B cell (primary cell): ENCODE measurements at regions not wholly inside any gene's neighbourhood (a gene's known extent, or its start where the extent isn't known, plus 50 kb on each side); places are given as distances from the start of the nearest gene placed in this dataset.

Experiments used
- ATAC-seq: fragments of 200-7000 bp; cut with Tn5 transposase; one replicate; pipeline ENCODE4 v1.10.0; 2021; ENCODE audit warnings: low read depth, mild to moderate bottlenecking, moderate number of reproducible peaks, moderate library complexity
- CTCF ChIA-PET: fragments of 350-600 bp; sonication (Branson Sonifier 250); formaldehyde crosslinking; loops from one replicate; lab custom pipeline; 2021; ENCODE audit warnings: antibody characterized with exemption, inconsistent platforms; lab: Charles Lee
- POLR2A ChIA-PET: fragments of 350-600 bp; sonication (Branson Sonifier 250); formaldehyde crosslinking; loops from one replicate; lab custom pipeline; 2021; ENCODE audit warnings: antibody characterized with exemption; lab: Charles Lee
- DNase-seq: peaks from one replicate; pipeline ENCODE4 v3.0.0; 2013
- H2AFZ ChIP-seq: 2 replicates; pipeline ENCODE4 v1.6.1; 2012; ENCODE audit warnings: mild to moderate bottlenecking, low read depth, low read length; ENCODE audit not compliant: insufficient read depth, poor library complexity, severe bottlenecking
- H3K27ac ChIP-seq, 2 donors: 1 replicate in 1 of 2; 2 replicates in 1 of 2; pipeline ENCODE4 v1.5.1; 2012 to 2013; ENCODE audit warnings: low read length in 2 of 2, mild to moderate bottlenecking in 2 of 2, moderate library complexity in 1 of 2
- H3K27me3 ChIP-seq, 4 experiments: fragments of 200-600 bp in 1 of 4; sonication (generic) in 1 of 4; replicated peaks in 1 of 4; 1 replicate in 2 of 4; 2 replicates in 2 of 4; pipeline versions ENCODE4 v1.6.1 to v1.7.0; 2013 to 2016; ENCODE audit warnings: low read length in 3 of 4, mild to moderate bottlenecking in 2 of 4, mixed read lengths in 1 of 4, moderate library complexity in 1 of 4; ENCODE audit not compliant: insufficient read depth in 4 of 4, control insufficient read depth in 3 of 4; ENCODE audit errors: control extremely low read depth in 1 of 4
- H3K36me3 ChIP-seq, 2 experiments: replicated peaks in 1 of 2; 1 replicate in 1 of 2; 2 replicates in 1 of 2; pipeline versions ENCODE4 v1.6.1 to v1.7.1; 2013; ENCODE audit warnings: low read length in 1 of 2; ENCODE audit not compliant: insufficient read depth in 2 of 2, control insufficient read depth in 1 of 2; ENCODE audit errors: control extremely low read depth in 1 of 2, extremely low read depth in 1 of 2
- H3K4me1 ChIP-seq, 2 donors: fragments of 200-600 bp in 1 of 2; sonication (generic) in 1 of 2; 1 replicate in 1 of 2; 2 replicates in 1 of 2; pipeline versions ENCODE4 v1.5.1 to v1.6.1; 2013 to 2017; ENCODE audit warnings: low read length in 2 of 2; ENCODE audit not compliant: control insufficient read depth in 2 of 2, insufficient read depth in 2 of 2
- H3K4me2 ChIP-seq: replicated peaks from 2 replicates; pipeline ENCODE3; 2012; ENCODE audit warnings: mild to moderate bottlenecking, low read depth, low read length; ENCODE audit not compliant: poor library complexity, severe bottlenecking
- H3K4me3 ChIP-seq, 5 experiments: fragments of 200-600 bp in 1 of 5; sonication (generic) in 1 of 5; 1 replicate in 3 of 5; 2 replicates in 2 of 5; pipeline versions ENCODE4 v1.5.1 to v1.7.0; 2011 to 2016; ENCODE audit warnings: low read length in 4 of 5, mild to moderate bottlenecking in 4 of 5, low read depth in 2 of 5, control low read depth in 1 of 5, moderate library complexity in 1 of 5; ENCODE audit not compliant: insufficient read depth in 1 of 5; ENCODE audit errors: control extremely low read depth in 1 of 5, extremely low read depth in 1 of 5
- H3K79me2 ChIP-seq: fragments of 200-600 bp; sonication (generic); one replicate; pipeline ENCODE4 v1.6.0; 2016; ENCODE audit warnings: low read length; ENCODE audit not compliant: control insufficient read depth, insufficient read depth
- H3K9ac ChIP-seq: fragments of 200-600 bp; sonication (generic); 2 replicates; pipeline ENCODE4 v1.6.1; 2017; ENCODE audit warnings: mild to moderate bottlenecking, low read length, moderate library complexity
- H3K9me3 ChIP-seq, 3 donors: one replicate each; pipeline versions ENCODE4 v1.6.1 to v1.7.1; 2013; ENCODE audit warnings: low read length in 2 of 3; ENCODE audit not compliant: control insufficient read depth in 2 of 3, insufficient read depth in 1 of 3; ENCODE audit errors: control extremely low read depth in 1 of 3
- H4K20me1 ChIP-seq: 2 replicates; pipeline ENCODE4 v1.6.0; 2012; ENCODE audit warnings: mild to moderate bottlenecking, low read length; ENCODE audit not compliant: insufficient read depth, control insufficient read depth, poor library complexity, severe bottlenecking
- H3K27ac Mint-ChIP-seq: one replicate; pipeline ENCODE4 v1.8.0; 2021; ENCODE audit warnings: mixed read lengths
- H3K27me3 Mint-ChIP-seq: one replicate; pipeline ENCODE4 v1.8.0; 2021; ENCODE audit warnings: mixed read lengths
- H3K4me1 Mint-ChIP-seq: one replicate; pipeline ENCODE4 v1.8.0; 2021; ENCODE audit warnings: mixed read lengths
- H3K4me3 Mint-ChIP-seq: one replicate; pipeline ENCODE4 v1.8.0; 2021; ENCODE audit warnings: mixed read lengths
- H3K9me3 Mint-ChIP-seq: one replicate; pipeline ENCODE4 v1.8.0; 2022; ENCODE audit warnings: mixed read lengths; ENCODE audit not compliant: insufficient read depth
- CTCF ChIP-seq: fragments of 200-600 bp; IDR thresholded peaks from one replicate; pipeline ENCODE4 v1.8.0; 2022; ENCODE audit warnings: antibody characterized with exemption, mild to moderate bottlenecking
- EZH2 ChIP-seq: IDR thresholded peaks from 2 replicates; pipeline ENCODE4 v1.6.1; 2012; ENCODE audit warnings: borderline replicate concordance, low read depth, mild to moderate bottlenecking, moderate library complexity, low read length; ENCODE audit not compliant: insufficient read depth, poor library complexity, severe bottlenecking
- WGBS: methylation state at CpG from one replicate; pipeline ENCODE4 v1.1.5; 2013; ENCODE audit warnings: missing lambda C conversion rate; ENCODE audit not compliant: insufficient coverage; 5-methylcytosine and 5-hydroxymethylcytosine counted together
- intact Hi-C: fragments of 100-400 bp; cut with micrococcal nuclease; formaldehyde crosslinking; loops from one replicate; pipeline ENCODE4 v1.10.0; 2022

- H3K9me3 Mint-ChIP-seq: no peaks in the 10 kb centered on the region
- POLR2A ChIA-PET: no interaction called here
- Histone ChIP-seq H3K36me3 (no peaks in the 10 kb centered on the region), H3K27ac (no peak overlapping the region), H3K79me2 (no peaks in the 10 kb centered on the region), H3K9ac (no peak overlapping the region), H2AFZ (no peak overlapping the region), H4K20me1 (no peaks in the 10 kb centered on the region), H3K4me3 (no peak overlapping the region), H3K27me3 (peaks cover 0 to 2% (median 0%) of the 10 kb centered on the region in 4 experiments), H3K4me2 (no peak overlapping the region), H3K4me1 (no peaks in the 10 kb centered on the region), H3K9me3 (peaks cover 0 to 2% (median 0%) of the 10 kb centered on the region in 3 donors)
- no peak overlapping the region for H3K4me3 Mint-ChIP-seq
- CTCF ChIA-PET: no interaction called here
- 90% methylated on average over 2 of the region's 5 CpGs for WGBS
- no peak for DNase-seq
- ATAC-seq: no peak
- no peaks in the 10 kb centered on the region for H3K4me1 Mint-ChIP-seq
- H3K27ac Mint-ChIP-seq: no peak overlapping the region
- H3K27me3 Mint-ChIP-seq: peaks cover 6% of the 10 kb centered on the region
- TF ChIP-seq EZH2: no peak
- TF ChIP-seq CTCF: no peak
- intact Hi-C loops: no loop called here
Measured at GRCh38 chr2:200742426-200742825, 69.3 kb upstream of the BZW1 start.

- Mint-ChIP-seq H3K4me3 (no peak overlapping the region), H3K27me3 (peaks cover 6% of the 10 kb centered on the region), H3K27ac (no peak overlapping the region), H3K4me1 (no peaks in the 10 kb centered on the region), H3K9me3 (no peaks in the 10 kb centered on the region)
- TF ChIP-seq EZH2 (no peak), CTCF (no peak)
- Histone ChIP-seq H3K9ac (no peak overlapping the region), H3K4me2 (no peak overlapping the region), H2AFZ (no peak overlapping the region), H3K27ac (no peak overlapping the region), H3K79me2 (no peaks in the 10 kb centered on the region), H3K9me3 (peaks cover 0 to 2% (median 0%) of the 10 kb centered on the region in 3 donors), H3K4me1 (no peaks in the 10 kb centered on the region), H3K36me3 (no peaks in the 10 kb centered on the region), H3K4me3 (no peak overlapping the region), H4K20me1 (no peaks in the 10 kb centered on the region), H3K27me3 (no peaks in the 10 kb centered on the region)
- ChIA-PET CTCF (no interaction called here), POLR2A (no interaction called here)
- DNase-seq (no peak), ATAC-seq (no peak)
- intact Hi-C loops: no loop called here
- 95% methylated on average over 10 of the region's 10 CpGs for WGBS
Measured at GRCh38 chr2:200743042-200743676, 68.6 kb upstream of the BZW1 start.
